IgD-negative memory B cell (primary cell): ENCODE measurements at regions not wholly inside any gene's neighbourhood (a gene's known extent, or its start where the extent isn't known, plus 50 kb on each side); places are given as distances from the start of the nearest gene placed in this dataset.

Experiments used
- H3K27ac Mint-ChIP-seq, 3 donors: one replicate each; pipeline ENCODE4 v1.8.0; 2020 to 2022; ENCODE audit warnings: mild to moderate bottlenecking in 3 of 3, mixed read lengths in 3 of 3, moderate library complexity in 1 of 3
- H3K27me3 Mint-ChIP-seq: one replicate; pipeline ENCODE4 v1.8.0; 2021; ENCODE audit warnings: mixed read lengths
- H3K36me3 Mint-ChIP-seq: one replicate; pipeline ENCODE4 v1.8.0; 2020; ENCODE audit warnings: mild to moderate bottlenecking, mixed read lengths
- H3K4me1 Mint-ChIP-seq, 3 donors: one replicate each; pipeline ENCODE4 v1.8.0; 2020 to 2022; ENCODE audit warnings: mixed read lengths in 3 of 3, mild to moderate bottlenecking in 1 of 3
- H3K4me3 Mint-ChIP-seq, 4 donors: one replicate each; pipeline ENCODE4 v1.8.0; 2020 to 2022; ENCODE audit warnings: mild to moderate bottlenecking in 4 of 4, mixed read lengths in 4 of 4, moderate library complexity in 3 of 4
- H3K9me3 Mint-ChIP-seq, 3 donors: one replicate each; pipeline ENCODE4 v1.8.0; 2020 to 2021; ENCODE audit warnings: mixed read lengths in 3 of 3, mild to moderate bottlenecking in 1 of 3

GRCh38 chrX:94041881-94042280, 367.9 kb downstream of the FAM133A start:
- H3K4me3 Mint-ChIP-seq, result no peak overlapping the region
- H3K4me1 Mint-ChIP-seq, result peaks cover 0 to 1% (median 0%) of the 10 kb centered on the region in 3 donors
- peaks cover 0 to 2% (median 0%) of the 10 kb centered on the region in 3 donors for H3K9me3 Mint-ChIP-seq
- H3K27me3 Mint-ChIP-seq, result peaks cover 1% of the 10 kb centered on the region
- H3K36me3 Mint-ChIP-seq, result no peaks in the 10 kb centered on the region
- H3K27ac Mint-ChIP-seq, result no peak overlapping the region

GRCh38 chrX:94045724-94046123, 371.7 kb downstream of the FAM133A start:
- Mint-ChIP-seq H3K9me3 (no peaks in the 10 kb centered on the region), H3K27ac (no peak overlapping the region), H3K27me3 (no peaks in the 10 kb centered on the region), H3K4me1 (peaks cover 0 to 1% (median 0%) of the 10 kb centered on the region in 3 donors), H3K4me3 (no peak overlapping the region), H3K36me3 (no peaks in the 10 kb centered on the region)

DNA sequence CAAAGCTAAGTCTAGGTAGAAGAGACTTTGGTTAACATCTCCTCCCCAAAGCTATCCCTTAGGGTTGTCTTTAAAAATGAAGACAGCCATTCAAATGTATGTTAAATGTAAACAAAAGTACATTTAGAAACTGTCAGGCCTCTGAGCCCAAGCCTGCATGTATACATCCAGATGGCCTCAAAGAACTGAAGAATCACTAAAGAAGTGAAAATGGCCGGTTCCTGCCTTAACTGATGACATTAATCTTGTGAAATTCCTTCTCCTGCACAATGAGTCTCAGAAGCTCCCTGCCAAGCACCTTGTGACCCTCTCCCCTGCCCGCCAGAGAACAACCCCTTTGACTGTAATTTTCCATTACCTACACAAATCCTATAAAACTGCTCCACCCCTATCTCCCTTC, 377.9 kb downstream of the FAM133A start:
- Mint-ChIP-seq H3K27ac (no peak overlapping the region), H3K9me3 (no peaks in the 10 kb centered on the region), H3K4me1 (peaks cover 0 to 2% (median 0%) of the 10 kb centered on the region in 3 donors), H3K27me3 (no peaks in the 10 kb centered on the region), H3K4me3 (no peak overlapping the region), H3K36me3 (no peaks in the 10 kb centered on the region)

GRCh38 chrX:94053575-94053974, 379.6 kb downstream of the FAM133A start:
- Mint-ChIP-seq H3K27ac (no peak overlapping the region), H3K9me3 (no peaks in the 10 kb centered on the region)

DNA sequence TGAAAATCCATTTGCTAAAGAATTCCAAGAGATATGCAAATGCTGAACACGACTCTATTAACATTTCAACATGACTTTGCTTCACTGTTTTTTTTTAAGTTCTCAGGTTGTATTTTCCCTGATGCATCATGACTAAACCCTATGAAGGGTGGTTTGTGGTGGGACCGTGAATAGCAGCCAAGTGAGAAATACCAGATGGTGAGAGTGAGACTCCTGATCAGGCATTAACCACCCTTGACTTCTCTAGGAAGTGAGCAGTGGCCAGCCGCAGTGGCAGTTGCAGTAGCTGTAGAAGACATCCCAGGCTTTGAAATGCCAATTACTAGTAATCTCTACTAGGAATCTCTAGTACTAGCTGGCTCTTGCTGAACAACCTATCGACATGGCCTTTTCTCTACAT, 383.4 kb downstream of the FAM133A start:
- peaks cover 0 to 4% (median 0%) of the 10 kb centered on the region in 3 donors for H3K9me3 Mint-ChIP-seq
- H3K27ac Mint-ChIP-seq, result no peak overlapping the region
- no peak overlapping the region for H3K4me3 Mint-ChIP-seq
- no peaks in the 10 kb centered on the region for H3K27me3 Mint-ChIP-seq
- H3K36me3 Mint-ChIP-seq, result no peaks in the 10 kb centered on the region
- no peaks in the 10 kb centered on the region for H3K4me1 Mint-ChIP-seq

More at GRCh38 chrX:94053575-94053974, 379.6 kb downstream of the FAM133A start:
- Mint-ChIP-seq H3K4me3 (no peak overlapping the region), H3K36me3 (no peaks in the 10 kb centered on the region), H3K4me1 (peaks cover 0 to 2% (median 0%) of the 10 kb centered on the region in 3 donors), H3K27me3 (no peaks in the 10 kb centered on the region)

GRCh38 chrX:94058728-94059382, 384.8 kb downstream of the FAM133A start:
- H3K27ac Mint-ChIP-seq, result peak overlapping the region in 1 of 3 donors; percentile 23
- H3K4me1 Mint-ChIP-seq, result no peaks in the 10 kb centered on the region
- H3K4me3 Mint-ChIP-seq, result no peak overlapping the region
- H3K36me3 Mint-ChIP-seq, result no peaks in the 10 kb centered on the region
- peaks cover 0 to 4% (median 2%) of the 10 kb centered on the region in 3 donors for H3K9me3 Mint-ChIP-seq
- H3K27me3 Mint-ChIP-seq, result no peaks in the 10 kb centered on the region

- Mint-ChIP-seq H3K9me3 (peaks cover 0 to 11% (median 3%) of the 10 kb centered on the region in 3 donors), H3K4me3 (no peak overlapping the region), H3K27me3 (no peaks in the 10 kb centered on the region), H3K4me1 (no peaks in the 10 kb centered on the region), H3K36me3 (no peaks in the 10 kb centered on the region), H3K27ac (no peak overlapping the region)
These were observed 391.1 kb downstream of the FAM133A start for GRCh38 chrX:94065091-94065490.

DNA sequence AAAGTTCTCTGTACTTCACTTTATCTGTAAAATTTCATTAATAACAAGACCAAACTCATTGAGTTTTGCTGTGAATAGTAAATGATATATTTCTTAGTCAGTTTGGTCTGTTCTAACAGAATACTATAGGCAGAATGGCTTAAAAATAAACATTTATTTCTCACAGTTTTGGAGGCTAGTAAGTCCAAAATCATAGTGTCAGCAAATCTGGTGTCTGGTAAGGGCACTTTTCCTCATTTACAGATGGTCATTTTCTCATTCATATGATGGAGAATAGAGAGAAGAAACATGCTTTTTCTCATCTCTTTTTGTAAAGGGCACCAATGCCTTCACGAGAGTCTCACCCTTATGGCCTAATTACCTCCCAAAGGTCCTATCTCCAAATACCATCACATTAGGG, 415.1 kb downstream of the FAM133A start:
- Mint-ChIP-seq H3K4me1 (no peaks in the 10 kb centered on the region), H3K4me3 (no peak overlapping the region), H3K27me3 (no peaks in the 10 kb centered on the region), H3K9me3 (peaks cover 0 to 2% (median 0%) of the 10 kb centered on the region in 3 donors), H3K36me3 (no peaks in the 10 kb centered on the region), H3K27ac (no peak overlapping the region)

DNA sequence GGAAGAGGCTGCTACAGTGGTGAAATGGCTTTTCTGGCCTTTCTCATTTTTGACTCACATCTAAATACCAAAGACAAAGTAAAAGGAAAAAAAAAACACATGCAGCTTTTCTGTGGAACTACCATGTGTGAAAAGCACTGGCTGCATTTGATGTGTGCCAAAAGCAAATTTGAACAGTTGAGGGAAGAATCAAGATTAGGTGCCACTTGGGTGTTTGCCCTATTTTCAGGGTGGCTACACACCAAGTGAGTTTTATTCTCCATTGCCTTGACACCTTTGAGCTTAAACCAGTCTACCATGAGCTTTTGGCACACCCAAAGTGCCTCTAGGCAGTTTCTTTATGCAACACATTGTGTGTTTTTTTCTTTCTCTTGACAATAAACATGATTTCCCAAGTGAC, 423.9 kb downstream of the FAM133A start:
- Mint-ChIP-seq H3K9me3 (peaks cover 0 to under 1% (median 0%) of the 10 kb centered on the region in 3 donors), H3K4me1 (no peaks in the 10 kb centered on the region), H3K36me3 (no peaks in the 10 kb centered on the region), H3K27me3 (no peaks in the 10 kb centered on the region), H3K4me3 (no peak overlapping the region), H3K27ac (no peak overlapping the region)

DNA sequence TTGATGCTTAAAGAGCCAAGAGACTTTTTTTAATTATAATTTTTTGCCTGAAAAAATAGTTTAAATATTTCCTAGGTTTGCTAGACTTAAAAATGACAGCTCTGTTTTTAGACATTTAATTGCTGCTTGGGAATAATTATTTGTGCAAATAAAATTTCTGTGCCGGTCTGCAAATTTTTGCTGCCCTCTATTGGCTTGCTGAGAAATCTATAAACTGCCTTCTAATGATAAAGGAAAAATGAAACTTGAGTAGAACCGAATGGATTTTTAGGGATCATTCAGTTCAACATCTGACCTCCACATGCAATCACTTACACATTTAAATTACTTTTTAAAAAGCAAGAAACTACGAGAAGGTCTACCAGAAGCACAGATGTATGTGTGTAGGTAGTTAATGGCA, 434.0 kb downstream of the FAM133A start:
- peaks cover 2% of the 10 kb centered on the region for H3K36me3 Mint-ChIP-seq

GRCh38 chrX:94114362-94114761, 440.4 kb downstream of the FAM133A start:
- H3K27ac Mint-ChIP-seq, result no peak overlapping the region
- no peak overlapping the region for H3K4me3 Mint-ChIP-seq
- no peaks in the 10 kb centered on the region for H3K4me1 Mint-ChIP-seq
- no peaks in the 10 kb centered on the region for H3K27me3 Mint-ChIP-seq
- no peaks in the 10 kb centered on the region for H3K36me3 Mint-ChIP-seq
- H3K9me3 Mint-ChIP-seq, result peaks cover 0 to 4% (median 0%) of the 10 kb centered on the region in 3 donors

More for the DNA sequence above, 434.0 kb downstream of the FAM133A start:
- no peak overlapping the region for H3K4me3 Mint-ChIP-seq
- H3K27ac Mint-ChIP-seq, result no peak overlapping the region
- H3K4me1 Mint-ChIP-seq, result no peaks in the 10 kb centered on the region
- peaks cover 0 to 7% (median 2%) of the 10 kb centered on the region in 3 donors for H3K9me3 Mint-ChIP-seq
- no peaks in the 10 kb centered on the region for H3K27me3 Mint-ChIP-seq

- no peak overlapping the region for H3K27ac Mint-ChIP-seq
- peaks cover 4% of the 10 kb centered on the region for H3K36me3 Mint-ChIP-seq
- H3K9me3 Mint-ChIP-seq, result peaks cover 0 to 7% (median 0%) of the 10 kb centered on the region in 3 donors
- no peak overlapping the region for H3K4me3 Mint-ChIP-seq
- H3K27me3 Mint-ChIP-seq, result no peaks in the 10 kb centered on the region
- H3K4me1 Mint-ChIP-seq, result no peaks in the 10 kb centered on the region
These were observed 447.8 kb downstream of the FAM133A start for GRCh38 chrX:94121799-94122198.

DNA sequence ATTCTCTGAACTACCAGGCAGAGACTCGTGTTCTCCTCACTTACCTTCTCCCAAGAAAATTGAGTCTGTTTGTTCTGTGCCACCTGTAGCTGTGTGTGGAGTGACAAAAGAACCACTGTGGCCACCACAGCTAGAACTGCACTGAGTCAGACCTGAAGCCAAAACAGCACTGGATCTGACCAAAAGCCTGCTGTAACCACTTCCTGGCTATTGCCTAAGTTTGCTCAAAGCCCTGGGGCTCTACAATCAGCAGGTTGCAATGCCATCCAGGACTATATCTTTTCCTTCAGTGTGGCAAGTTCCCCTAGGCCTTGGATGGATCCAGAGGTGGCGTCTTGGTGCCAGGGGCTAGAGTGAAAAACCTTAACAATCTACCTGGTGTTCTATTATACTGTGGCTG, 449.1 kb downstream of the FAM133A start:
- Mint-ChIP-seq H3K36me3 (peaks cover 4% of the 10 kb centered on the region), H3K27ac (no peak overlapping the region), H3K9me3 (peaks cover 0 to 7% (median 0%) of the 10 kb centered on the region in 3 donors), H3K27me3 (no peaks in the 10 kb centered on the region), H3K4me3 (no peak overlapping the region), H3K4me1 (no peaks in the 10 kb centered on the region)

GRCh38 chrX:94162971-94163370, 489.0 kb downstream of the FAM133A start:
- H3K4me3 Mint-ChIP-seq, result no peak overlapping the region
- H3K9me3 Mint-ChIP-seq, result peaks cover 0 to 2% (median 0%) of the 10 kb centered on the region in 3 donors
- no peaks in the 10 kb centered on the region for H3K27me3 Mint-ChIP-seq
- H3K27ac Mint-ChIP-seq, result no peak overlapping the region
- no peaks in the 10 kb centered on the region for H3K36me3 Mint-ChIP-seq
- no peaks in the 10 kb centered on the region for H3K4me1 Mint-ChIP-seq

DNA sequence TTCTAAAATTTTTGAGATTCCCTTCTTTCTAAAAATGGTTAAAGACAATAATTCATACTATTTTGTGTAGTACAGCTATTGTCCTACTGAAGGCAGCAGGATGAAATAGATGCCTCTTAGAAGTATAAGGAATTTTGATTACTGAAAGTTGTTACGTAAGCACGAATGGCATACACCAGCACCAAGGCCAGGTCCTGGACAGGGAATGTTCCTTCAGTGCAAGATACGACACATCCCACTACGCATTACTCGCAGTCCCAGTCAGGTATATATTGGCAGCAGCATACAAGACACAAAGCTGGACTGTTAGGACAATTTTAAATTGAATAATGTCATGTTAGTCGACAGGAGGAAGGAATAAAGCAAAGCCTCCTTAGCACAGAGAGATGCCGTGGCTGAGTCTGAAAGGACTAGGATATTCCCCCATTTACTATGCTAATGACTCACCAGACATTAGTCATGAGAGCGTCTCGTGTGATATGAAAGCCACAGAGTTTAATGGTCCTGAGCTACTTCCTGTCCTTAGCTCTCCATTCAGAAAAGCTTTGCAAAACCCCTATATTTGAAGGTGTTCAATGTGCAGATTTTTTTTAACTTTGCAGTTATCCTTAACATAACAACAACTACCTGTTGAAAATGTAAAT, 504.3 kb downstream of the FAM133A start:
- Mint-ChIP-seq H3K4me3 (no peak overlapping the region), H3K27me3 (no peaks in the 10 kb centered on the region), H3K27ac (no peak overlapping the region), H3K36me3 (no peaks in the 10 kb centered on the region), H3K4me1 (no peaks in the 10 kb centered on the region), H3K9me3 (peaks cover 0 to 4% (median under 1%) of the 10 kb centered on the region in 3 donors)

DNA sequence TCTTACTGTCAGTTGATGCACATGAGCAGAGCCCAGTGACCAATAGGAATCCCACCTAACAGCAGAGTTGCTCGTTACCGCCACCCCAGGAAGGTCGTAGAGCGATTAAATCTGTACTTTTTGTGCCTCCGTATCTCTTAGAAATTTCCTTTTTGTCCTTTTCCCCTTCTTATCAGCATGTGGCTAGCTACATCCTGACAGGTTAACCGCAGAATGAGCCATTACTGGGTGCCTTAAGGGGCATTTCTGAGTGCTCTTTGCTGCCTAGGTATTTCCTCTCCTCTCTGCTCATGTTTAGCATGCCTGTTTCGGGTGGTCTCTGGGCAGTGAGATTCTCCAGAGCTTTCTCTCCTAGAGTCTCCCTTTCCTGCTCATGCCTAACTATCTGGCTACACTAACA, 530.5 kb downstream of the FAM133A start:
- Mint-ChIP-seq H3K36me3 (no peaks in the 10 kb centered on the region), H3K4me1 (no peaks in the 10 kb centered on the region), H3K27me3 (no peaks in the 10 kb centered on the region), H3K27ac (no peak overlapping the region), H3K4me3 (no peak overlapping the region), H3K9me3 (peaks cover 0 to 3% (median 1%) of the 10 kb centered on the region in 3 donors)
